Spleen (tissue), 7 donors: ENCODE measurements at regions not wholly inside any gene's neighbourhood (a gene's known extent, or its start where the extent isn't known, plus 50 kb on each side); places are given as distances from the start of the nearest gene placed in this dataset.

Experiments
- POLR2A ChIP-seq, 3 donors: fragments of 450-650 bp; IDR thresholded peaks; one replicate each; pipeline ENCODE4 v1.5.1; 2017; ENCODE audit warnings: antibody characterized with exemption in 3 of 3, mild to moderate bottlenecking in 1 of 3
- TF ChIP-seq, protein P1 (sequence below), 11 experiments: fragments of 200-600 bp in 7 of 11; fragments of 450-650 bp in 4 of 11; sonication (generic) in 4 of 11; IDR thresholded peaks in 8 of 11; conservative IDR thresholded peaks in 3 of 11; 1 replicate in 7 of 11; 2 replicates in 4 of 11; pipeline versions ENCODE4 v1.4.0 to v1.8.0; 2016 to 2021; ENCODE audit warnings: antibody characterized with exemption in 11 of 11, inconsistent platforms in 4 of 11, mild to moderate bottlenecking in 1 of 11
- donor health status: DM: no; HTN: no; CAD: no; lungs with moderate emphysema.
- donor health status: DM: no; HTN: no; CAD: no.
- donor health status: DM: no; HTN: no; CAD: no.

DNA sequence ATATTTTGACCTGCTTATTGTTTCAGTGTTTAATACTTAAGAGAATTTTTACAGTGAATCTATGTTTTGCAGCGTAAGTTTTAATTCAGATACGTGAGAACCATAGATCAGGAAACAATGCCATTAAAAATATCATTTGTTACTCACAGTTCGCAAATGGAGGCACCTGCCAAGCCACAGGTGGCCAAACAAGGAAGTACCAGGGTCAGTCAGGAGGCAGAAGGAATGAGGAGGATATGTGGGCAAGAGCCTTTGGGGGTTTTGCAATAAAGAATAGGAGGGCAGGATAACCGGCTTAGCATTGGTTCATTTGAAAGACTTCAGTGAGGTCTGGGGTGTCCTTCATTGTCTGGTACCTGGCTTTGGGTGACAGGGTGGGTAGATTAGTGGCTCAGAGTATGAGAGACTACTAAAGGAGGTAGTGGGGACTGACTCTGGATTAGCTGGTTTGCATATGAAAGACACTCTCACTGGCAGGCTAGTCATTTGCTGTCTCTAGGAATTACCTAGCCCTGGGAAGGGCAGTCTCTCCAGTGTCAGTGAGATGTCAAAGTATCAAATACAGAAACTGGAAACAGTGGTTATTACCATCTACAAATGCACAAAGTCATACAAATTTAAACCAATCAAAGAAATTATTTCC lies 132.2 kb upstream of the CAV2 start:
- TF ChIP-seq POLR2A (IDR thresholded peaks at IDR 0.05) = no peak
- TF ChIP-seq, protein P1, sequence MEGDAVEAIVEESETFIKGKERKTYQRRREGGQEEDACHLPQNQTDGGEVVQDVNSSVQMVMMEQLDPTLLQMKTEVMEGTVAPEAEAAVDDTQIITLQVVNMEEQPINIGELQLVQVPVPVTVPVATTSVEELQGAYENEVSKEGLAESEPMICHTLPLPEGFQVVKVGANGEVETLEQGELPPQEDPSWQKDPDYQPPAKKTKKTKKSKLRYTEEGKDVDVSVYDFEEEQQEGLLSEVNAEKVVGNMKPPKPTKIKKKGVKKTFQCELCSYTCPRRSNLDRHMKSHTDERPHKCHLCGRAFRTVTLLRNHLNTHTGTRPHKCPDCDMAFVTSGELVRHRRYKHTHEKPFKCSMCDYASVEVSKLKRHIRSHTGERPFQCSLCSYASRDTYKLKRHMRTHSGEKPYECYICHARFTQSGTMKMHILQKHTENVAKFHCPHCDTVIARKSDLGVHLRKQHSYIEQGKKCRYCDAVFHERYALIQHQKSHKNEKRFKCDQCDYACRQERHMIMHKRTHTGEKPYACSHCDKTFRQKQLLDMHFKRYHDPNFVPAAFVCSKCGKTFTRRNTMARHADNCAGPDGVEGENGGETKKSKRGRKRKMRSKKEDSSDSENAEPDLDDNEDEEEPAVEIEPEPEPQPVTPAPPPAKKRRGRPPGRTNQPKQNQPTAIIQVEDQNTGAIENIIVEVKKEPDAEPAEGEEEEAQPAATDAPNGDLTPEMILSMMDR (IDR thresholded peaks at IDR 0.05 in 8 of 11, conservative IDR thresholded peaks at IDR 0.05 in 3 of 11) = no peak
